ENCODE measurements at regions not wholly inside any gene's neighbourhood (a gene's known extent, or its start where the extent isn't known, plus 50 kb on each side); places are given as distances from the start of the nearest gene placed in this dataset.

GRCh38 chr6:79375635-79376337 is 141.3 kb upstream of the HMGN3 start:
- TF ChIP-seq MAX (IDR thresholded peaks at IDR 0.05) (no peak), YY1 (IDR thresholded peaks at IDR 0.05; ENCODE audit: low read depth) (no peak), USF1 (IDR thresholded peaks at IDR 0.05) (no peak), EGR1 (IDR thresholded peaks at IDR 0.05) (no peak), CREB1 (IDR thresholded peaks at IDR 0.05; ENCODE audit: low read depth) (no peak), FOXM1 (IDR thresholded peaks at IDR 0.05; ENCODE audit: borderline replicate concordance, low read depth) (no peak), REST (IDR thresholded peaks at IDR 0.05; ENCODE audit: low read depth) (no peak), TAF1 (IDR thresholded peaks at IDR 0.05; ENCODE audit: low read depth) (no peak), RAD21 (IDR thresholded peaks at IDR 0.05; ENCODE audit: low read depth) (no peak), NFIC (IDR thresholded peaks at IDR 0.05) (no peak)

GRCh38 chr6:79374308-79374707 is 139.8 kb upstream of the HMGN3 start:
- TF ChIP-seq MAX (IDR thresholded peaks at IDR 0.05) (no peak), RAD21 (IDR thresholded peaks at IDR 0.05; ENCODE audit: low read depth) (no peak), EGR1 (IDR thresholded peaks at IDR 0.05) (no peak), YY1 (IDR thresholded peaks at IDR 0.05; ENCODE audit: low read depth) (no peak)

- TF ChIP-seq FOXM1 (IDR thresholded peaks at IDR 0.05; ENCODE audit: borderline replicate concordance, low read depth) = no peak
- TF ChIP-seq TAF1 (IDR thresholded peaks at IDR 0.05; ENCODE audit: low read depth) = no peak
- TF ChIP-seq RAD21 (IDR thresholded peaks at IDR 0.05; ENCODE audit: low read depth) = no peak
- TF ChIP-seq CREB1 (IDR thresholded peaks at IDR 0.05; ENCODE audit: low read depth) = no peak
- TF ChIP-seq TCF12 (IDR thresholded peaks at IDR 0.05; ENCODE audit: low read depth) = no peak
- TF ChIP-seq CEBPB (IDR thresholded peaks at IDR 0.05) = no peak
- TF ChIP-seq NFIC (IDR thresholded peaks at IDR 0.05) = no peak
- no peak for TF ChIP-seq YY1 (IDR thresholded peaks at IDR 0.05; ENCODE audit: low read depth)
- no peak for TF ChIP-seq TEAD4 (IDR thresholded peaks at IDR 0.05)
- TF ChIP-seq REST (IDR thresholded peaks at IDR 0.05; ENCODE audit: low read depth) = no peak
- no peak for TF ChIP-seq ZBTB7A (IDR thresholded peaks at IDR 0.05; ENCODE audit: low read depth)
- no peak for TF ChIP-seq EGR1 (IDR thresholded peaks at IDR 0.05)
- no peak for TF ChIP-seq USF1 (IDR thresholded peaks at IDR 0.05)
- TF ChIP-seq EP300 (IDR thresholded peaks at IDR 0.05; ENCODE audit: borderline replicate concordance) = no peak
- no peak for TF ChIP-seq MAX (IDR thresholded peaks at IDR 0.05)
Measured at GRCh38 chr6:79373880-79374279, 139.4 kb upstream of the HMGN3 start.

GRCh38 chr6:79373246-79373645 is 138.8 kb upstream of the HMGN3 start:
- no peak for TF ChIP-seq USF1 (IDR thresholded peaks at IDR 0.05)
- TF ChIP-seq TCF12 (IDR thresholded peaks at IDR 0.05; ENCODE audit: low read depth) = no peak
- no peak for TF ChIP-seq REST (IDR thresholded peaks at IDR 0.05; ENCODE audit: low read depth)
- no peak for TF ChIP-seq NFIC (IDR thresholded peaks at IDR 0.05)
- TF ChIP-seq CREB1 (IDR thresholded peaks at IDR 0.05; ENCODE audit: low read depth) = no peak
- no peak for TF ChIP-seq TEAD4 (IDR thresholded peaks at IDR 0.05)
- no peak for TF ChIP-seq CEBPB (IDR thresholded peaks at IDR 0.05)
- no peak for TF ChIP-seq MAX (IDR thresholded peaks at IDR 0.05)
- TF ChIP-seq YY1 (IDR thresholded peaks at IDR 0.05; ENCODE audit: low read depth) = no peak
- TF ChIP-seq EGR1 (IDR thresholded peaks at IDR 0.05) = no peak
- TF ChIP-seq TAF1 (IDR thresholded peaks at IDR 0.05; ENCODE audit: low read depth) = no peak
